ENCODE measurements at regions not wholly inside any gene's neighbourhood (a gene's known extent, or its start where the extent isn't known, plus 50 kb on each side); places are given as distances from the start of the nearest gene placed in this dataset.

DNA sequence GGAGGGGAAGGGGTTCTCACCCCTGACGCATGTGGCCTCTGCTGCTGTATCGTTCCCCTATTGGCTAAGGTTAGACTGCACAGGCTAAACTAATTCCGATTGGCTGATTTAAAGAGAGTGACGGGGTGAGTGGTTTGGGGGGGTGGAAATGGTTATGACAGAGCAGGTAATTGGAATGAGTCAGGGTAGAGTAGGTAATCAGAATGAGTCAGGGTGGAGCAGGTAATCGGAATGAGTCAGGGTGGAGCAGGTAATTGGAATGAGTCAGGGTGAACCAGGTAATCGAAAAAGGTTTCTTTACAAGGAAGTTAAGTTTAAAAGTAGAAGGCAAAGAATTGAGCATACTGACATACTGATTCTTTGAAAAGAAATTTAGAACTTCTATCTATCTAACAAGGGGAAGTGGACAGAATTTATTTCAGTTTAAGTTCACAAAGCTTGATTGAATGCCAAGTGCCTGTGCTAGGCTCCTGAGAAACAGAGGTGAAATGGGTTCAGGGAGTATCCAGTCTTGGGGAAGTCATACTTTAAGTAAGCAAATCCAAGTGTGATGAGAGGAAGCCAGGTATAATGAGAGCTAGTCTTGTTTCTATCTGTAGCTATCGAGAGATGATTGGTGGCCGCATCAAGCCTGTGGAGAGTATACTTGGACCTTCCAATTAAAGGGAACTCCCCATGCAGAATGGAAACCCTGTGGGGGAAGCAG, 58.0 kb downstream of the C11orf91 start:
- 91 to 93% methylated on average over 8 of the region's 8 CpGs for WGBS, 2 donors
- TF ChIP-seq POLR2A (IDR thresholded peaks at IDR 0.05) = no peak
- TF ChIP-seq, protein P1, sequence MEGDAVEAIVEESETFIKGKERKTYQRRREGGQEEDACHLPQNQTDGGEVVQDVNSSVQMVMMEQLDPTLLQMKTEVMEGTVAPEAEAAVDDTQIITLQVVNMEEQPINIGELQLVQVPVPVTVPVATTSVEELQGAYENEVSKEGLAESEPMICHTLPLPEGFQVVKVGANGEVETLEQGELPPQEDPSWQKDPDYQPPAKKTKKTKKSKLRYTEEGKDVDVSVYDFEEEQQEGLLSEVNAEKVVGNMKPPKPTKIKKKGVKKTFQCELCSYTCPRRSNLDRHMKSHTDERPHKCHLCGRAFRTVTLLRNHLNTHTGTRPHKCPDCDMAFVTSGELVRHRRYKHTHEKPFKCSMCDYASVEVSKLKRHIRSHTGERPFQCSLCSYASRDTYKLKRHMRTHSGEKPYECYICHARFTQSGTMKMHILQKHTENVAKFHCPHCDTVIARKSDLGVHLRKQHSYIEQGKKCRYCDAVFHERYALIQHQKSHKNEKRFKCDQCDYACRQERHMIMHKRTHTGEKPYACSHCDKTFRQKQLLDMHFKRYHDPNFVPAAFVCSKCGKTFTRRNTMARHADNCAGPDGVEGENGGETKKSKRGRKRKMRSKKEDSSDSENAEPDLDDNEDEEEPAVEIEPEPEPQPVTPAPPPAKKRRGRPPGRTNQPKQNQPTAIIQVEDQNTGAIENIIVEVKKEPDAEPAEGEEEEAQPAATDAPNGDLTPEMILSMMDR (IDR thresholded peaks at IDR 0.05) = no peak
- no peak for DNase-seq

DNA sequence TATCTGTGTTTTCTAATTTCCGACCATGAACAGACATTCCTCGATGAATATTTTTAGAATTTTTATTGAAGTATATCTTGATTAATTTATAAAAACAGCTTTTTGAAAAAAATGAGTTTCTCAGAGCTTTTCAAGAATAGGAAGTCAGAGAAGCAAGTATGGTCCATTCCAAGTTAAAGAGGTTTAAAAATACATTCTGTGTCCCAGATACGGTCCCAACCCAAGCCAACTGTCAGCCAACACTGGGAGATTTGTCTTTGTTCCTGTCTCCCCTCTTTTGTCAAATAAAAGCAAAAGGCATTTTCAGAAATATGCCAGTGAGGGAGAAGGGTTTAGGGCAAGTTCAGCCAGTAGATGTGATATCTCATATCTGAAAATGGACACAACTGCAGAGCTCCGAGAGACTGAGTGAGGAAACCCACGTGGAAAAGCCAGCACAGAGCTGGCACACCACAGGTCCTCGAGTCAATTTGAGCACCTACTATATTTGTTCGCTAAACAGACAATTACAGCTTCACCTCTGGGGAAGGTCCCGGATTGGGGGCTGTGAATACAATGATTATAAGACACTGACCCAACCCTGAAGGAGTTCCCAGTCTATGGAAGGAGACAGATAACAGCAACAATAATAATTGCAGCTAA, 59.8 kb downstream of the C11orf91 start:
- Histone ChIP-seq H3K9me3 (no peaks in the 10 kb centered on the region), H3K4me1 (no peaks in the 10 kb centered on the region), H3K27me3 (no peaks in the 10 kb centered on the region), H3K4me3 (no peak overlapping the region), H3K36me3 (ENCODE audit: low read depth, missing control alignments) (no peaks in the 10 kb centered on the region), H3K27ac (no peak overlapping the region)
- intact Hi-C loops (cut with DNase I; ENCODE audit: low total_unique reads) = no loop called here
- TF ChIP-seq, protein P1 (IDR thresholded peaks at IDR 0.05) = no peak
- TF ChIP-seq POLR2A (IDR thresholded peaks at IDR 0.05) = no peak
- DNase-seq = no peak
- 51 to 56% methylated on average over 8 of the region's 8 CpGs for WGBS, 2 donors

More for the DNA sequence above, 58.0 kb downstream of the C11orf91 start:
- H3K27me3 ChIP-seq = no peaks in the 10 kb centered on the region
- H3K9me3 ChIP-seq = no peaks in the 10 kb centered on the region
- no peak overlapping the region for H3K27ac ChIP-seq
- intact Hi-C loops (cut with DNase I; ENCODE audit: low total_unique reads) = no loop called here
- no peaks in the 10 kb centered on the region for H3K36me3 ChIP-seq (ENCODE audit: low read depth, missing control alignments)
- H3K4me3 ChIP-seq = no peak overlapping the region
- no peaks in the 10 kb centered on the region for H3K4me1 ChIP-seq

DNA sequence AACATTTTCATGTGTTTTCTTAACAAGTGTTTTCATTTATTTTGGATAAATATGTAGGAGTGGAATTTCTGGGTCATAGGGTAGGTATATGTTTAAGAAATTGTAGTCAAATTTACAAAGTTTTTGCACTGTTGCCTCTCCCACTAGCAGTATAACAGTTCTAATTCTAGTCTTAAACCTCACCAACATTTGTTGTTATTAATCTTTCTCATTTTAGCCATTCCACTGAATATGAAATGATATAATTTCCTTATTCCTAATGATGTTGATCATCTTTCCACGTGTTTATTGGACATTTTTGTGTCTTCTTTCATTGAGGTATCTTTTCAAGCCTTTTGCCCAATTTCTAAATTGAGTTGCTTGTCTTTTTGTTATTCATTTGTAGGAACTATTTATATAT, 62.0 kb downstream of the C11orf91 start:
- H3K36me3 ChIP-seq (ENCODE audit: low read depth, missing control alignments) = no peaks in the 10 kb centered on the region
- H3K27me3 ChIP-seq = no peaks in the 10 kb centered on the region
- H3K27ac ChIP-seq = no peak overlapping the region
- DNase-seq = no peak
- no peak for TF ChIP-seq POLR2A (IDR thresholded peaks at IDR 0.05)
- TF ChIP-seq, protein P1 (IDR thresholded peaks at IDR 0.05) = no peak
- H3K4me1 ChIP-seq = no peaks in the 10 kb centered on the region
- 52 to 71% methylated on average over 1 of the region's 1 CpG for WGBS, 2 donors
- no peaks in the 10 kb centered on the region for H3K9me3 ChIP-seq
- intact Hi-C loops (cut with DNase I; ENCODE audit: low total_unique reads) = no loop called here
- no peak overlapping the region for H3K4me3 ChIP-seq

DNA sequence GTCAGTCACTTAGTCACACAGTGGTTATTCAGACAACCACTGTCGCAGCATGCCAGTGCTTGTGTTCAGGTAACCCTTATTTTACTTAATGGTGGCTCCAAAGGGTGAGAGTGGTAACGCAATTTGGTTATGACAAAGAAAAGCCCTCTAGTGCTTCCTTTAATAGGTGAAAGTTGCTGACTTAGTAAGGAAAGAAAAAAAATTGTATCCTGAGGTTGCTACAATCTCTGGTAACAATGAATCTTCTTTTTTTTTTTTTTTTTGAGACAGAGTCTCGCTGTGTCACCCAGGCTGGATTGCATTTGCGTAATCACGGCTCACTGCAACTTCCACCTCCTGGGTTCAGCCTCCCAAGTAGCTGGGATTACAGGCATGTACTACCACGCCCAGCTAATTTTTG, 64.5 kb downstream of the C11orf91 start:
- Histone ChIP-seq H3K27ac (no peak overlapping the region), H3K4me1 (no peaks in the 10 kb centered on the region), H3K36me3 (ENCODE audit: low read depth, missing control alignments) (no peaks in the 10 kb centered on the region), H3K4me3 (no peak overlapping the region), H3K27me3 (no peaks in the 10 kb centered on the region), H3K9me3 (no peaks in the 10 kb centered on the region)
- DNase-seq = no peak
- intact Hi-C loops (cut with DNase I; ENCODE audit: low total_unique reads) = no loop called here
- WGBS, 2 donors = 78 to 88% methylated on average over 6 of the region's 6 CpGs
- TF ChIP-seq, protein P1 (IDR thresholded peaks at IDR 0.05) = no peak
- no peak for TF ChIP-seq POLR2A (IDR thresholded peaks at IDR 0.05)

DNA sequence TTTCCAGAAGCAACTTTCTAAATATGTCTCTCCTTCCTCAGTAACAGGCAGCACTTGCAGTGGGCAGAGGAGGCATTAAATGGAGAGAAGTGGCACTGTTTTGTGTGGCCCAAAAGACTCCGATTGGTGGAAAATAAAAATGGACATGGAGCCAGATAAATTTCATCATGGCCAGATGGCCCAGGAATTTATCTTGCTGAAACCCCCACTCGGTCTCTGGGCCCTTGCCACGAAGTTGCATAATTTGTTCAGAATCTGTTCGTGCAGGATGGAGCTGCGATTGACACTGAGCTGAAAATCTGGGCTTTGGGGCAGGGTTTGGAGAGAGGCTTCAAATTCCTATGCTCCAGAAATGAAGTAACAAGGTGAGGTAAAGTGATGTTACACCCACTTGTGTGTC, 65.5 kb downstream of the C11orf91 start:
- TF ChIP-seq POLR2A (IDR thresholded peaks at IDR 0.05) = no peak
- TF ChIP-seq, protein P1 (IDR thresholded peaks at IDR 0.05) = no peak
- no peaks in the 10 kb centered on the region for H3K27me3 ChIP-seq
- no peak overlapping the region for H3K27ac ChIP-seq
- no peaks in the 10 kb centered on the region for H3K9me3 ChIP-seq
- H3K4me3 ChIP-seq = no peak overlapping the region
- H3K4me1 ChIP-seq = no peaks in the 10 kb centered on the region
- WGBS, 2 donors = 68 to 69% methylated on average over 5 of the region's 5 CpGs
- intact Hi-C loops (cut with DNase I; ENCODE audit: low total_unique reads) = no loop called here
- DNase-seq = no peak
- no peaks in the 10 kb centered on the region for H3K36me3 ChIP-seq (ENCODE audit: low read depth, missing control alignments)

Measured in testis (tissue), 2 donors.